ENCODE measurements at regions not wholly inside any gene's neighbourhood (a gene's known extent, or its start where the extent isn't known, plus 50 kb on each side); places are given as distances from the start of the nearest gene placed in this dataset.

DNA sequence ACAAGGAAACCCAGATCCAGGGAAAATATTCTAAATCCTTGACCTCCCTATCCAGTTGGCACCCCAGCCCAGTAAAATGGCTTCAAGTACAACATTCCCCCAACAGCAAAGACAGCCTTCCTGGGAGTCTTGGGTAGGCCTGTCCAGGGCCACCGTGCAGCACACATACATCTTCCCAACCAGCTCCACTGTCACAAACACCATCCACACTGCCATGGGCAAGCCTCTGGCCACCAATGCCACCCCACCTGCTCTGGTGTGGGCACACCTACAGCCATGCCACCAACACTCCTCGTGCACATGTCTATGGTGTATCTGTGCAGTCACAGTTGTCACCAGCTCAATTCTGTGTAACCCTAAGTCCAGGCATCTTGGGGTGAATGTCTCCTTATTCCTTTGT is 193.2 kb downstream of the DAD1 start:
- intact Hi-C loops (cut with DNase I) = no loop called here
- Histone ChIP-seq H3K9me3 (no peaks in the 10 kb centered on the region), H3K27ac (no peak overlapping the region), H3K27me3 (ENCODE audit: low read depth) (no peaks in the 10 kb centered on the region), H3K36me3 (no peaks in the 10 kb centered on the region), H3K4me3 (no peak overlapping the region), H3K4me1 (no peaks in the 10 kb centered on the region)
- TF ChIP-seq, protein P1, sequence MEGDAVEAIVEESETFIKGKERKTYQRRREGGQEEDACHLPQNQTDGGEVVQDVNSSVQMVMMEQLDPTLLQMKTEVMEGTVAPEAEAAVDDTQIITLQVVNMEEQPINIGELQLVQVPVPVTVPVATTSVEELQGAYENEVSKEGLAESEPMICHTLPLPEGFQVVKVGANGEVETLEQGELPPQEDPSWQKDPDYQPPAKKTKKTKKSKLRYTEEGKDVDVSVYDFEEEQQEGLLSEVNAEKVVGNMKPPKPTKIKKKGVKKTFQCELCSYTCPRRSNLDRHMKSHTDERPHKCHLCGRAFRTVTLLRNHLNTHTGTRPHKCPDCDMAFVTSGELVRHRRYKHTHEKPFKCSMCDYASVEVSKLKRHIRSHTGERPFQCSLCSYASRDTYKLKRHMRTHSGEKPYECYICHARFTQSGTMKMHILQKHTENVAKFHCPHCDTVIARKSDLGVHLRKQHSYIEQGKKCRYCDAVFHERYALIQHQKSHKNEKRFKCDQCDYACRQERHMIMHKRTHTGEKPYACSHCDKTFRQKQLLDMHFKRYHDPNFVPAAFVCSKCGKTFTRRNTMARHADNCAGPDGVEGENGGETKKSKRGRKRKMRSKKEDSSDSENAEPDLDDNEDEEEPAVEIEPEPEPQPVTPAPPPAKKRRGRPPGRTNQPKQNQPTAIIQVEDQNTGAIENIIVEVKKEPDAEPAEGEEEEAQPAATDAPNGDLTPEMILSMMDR (IDR thresholded peaks at IDR 0.05) = no peak
- DNase-seq (no peak), ATAC-seq (no peak)

DNA sequence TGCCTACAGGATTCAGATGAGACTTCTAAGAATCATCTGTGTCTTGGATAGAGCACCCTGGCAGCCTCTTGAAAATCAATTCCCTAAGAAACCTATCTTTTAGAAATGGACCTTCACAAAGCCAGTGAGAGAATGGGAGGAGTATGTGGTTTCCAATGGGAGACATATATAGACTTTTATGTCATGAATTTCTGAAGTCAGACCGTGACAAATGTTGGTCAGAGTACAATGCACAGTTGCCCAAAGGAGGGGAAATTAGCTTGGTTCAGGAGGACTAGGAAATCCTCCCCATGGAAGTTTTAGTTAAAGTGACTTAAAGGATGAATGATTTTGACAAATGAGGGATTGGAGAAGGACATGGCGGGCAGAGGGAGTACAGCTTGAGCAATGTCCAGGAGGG is 194.4 kb downstream of the DAD1 start:
- TF ChIP-seq, protein P1 (IDR thresholded peaks at IDR 0.05) = no peak
- H3K4me3 ChIP-seq = no peak overlapping the region
- intact Hi-C loops (cut with DNase I) = loop anchor here (5.0 kb wide), 1 partner anchor 78 kb away; no protein-coding TSS in a partner anchor

DNA sequence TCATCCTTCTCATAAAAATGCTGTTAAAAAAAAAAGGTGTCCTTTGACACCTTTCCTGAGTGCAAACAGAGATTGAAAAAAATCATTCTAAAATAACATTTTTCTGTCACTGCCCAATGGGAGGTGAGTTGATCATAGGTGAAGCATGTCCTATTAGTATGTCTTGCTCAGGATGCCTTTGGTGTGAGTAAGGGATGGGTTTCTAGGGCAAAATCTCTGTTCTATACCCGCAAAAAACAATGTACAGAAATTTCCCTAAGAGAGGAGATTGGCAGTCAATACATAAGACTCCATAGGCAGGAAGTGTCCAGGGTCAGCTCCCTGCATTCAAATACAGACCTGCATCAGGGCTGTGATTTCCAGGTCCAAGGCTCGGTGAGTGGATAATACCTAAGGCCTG is 195.2 kb downstream of the DAD1 start:
- Histone ChIP-seq H3K36me3 (no peaks in the 10 kb centered on the region), H3K4me3 (no peak overlapping the region), H3K4me1 (no peaks in the 10 kb centered on the region), H3K9me3 (no peaks in the 10 kb centered on the region), H3K27ac (no peak overlapping the region), H3K27me3 (ENCODE audit: low read depth) (no peaks in the 10 kb centered on the region)
- ATAC-seq (no peak), DNase-seq (no peak)
- TF ChIP-seq, protein P1 (IDR thresholded peaks at IDR 0.05) = no peak
- intact Hi-C loops (cut with DNase I) = loop anchor here (5.0 kb wide), 1 partner anchor 79 kb away; no protein-coding TSS in a partner anchor

More for the DNA sequence above, 194.4 kb downstream of the DAD1 start:
- no peak for ATAC-seq
- H3K27me3 ChIP-seq (ENCODE audit: low read depth) = no peaks in the 10 kb centered on the region
- no peaks in the 10 kb centered on the region for H3K9me3 ChIP-seq
- H3K36me3 ChIP-seq = no peaks in the 10 kb centered on the region
- no peak for DNase-seq
- no peak overlapping the region for H3K27ac ChIP-seq
- no peaks in the 10 kb centered on the region for H3K4me1 ChIP-seq

DNA sequence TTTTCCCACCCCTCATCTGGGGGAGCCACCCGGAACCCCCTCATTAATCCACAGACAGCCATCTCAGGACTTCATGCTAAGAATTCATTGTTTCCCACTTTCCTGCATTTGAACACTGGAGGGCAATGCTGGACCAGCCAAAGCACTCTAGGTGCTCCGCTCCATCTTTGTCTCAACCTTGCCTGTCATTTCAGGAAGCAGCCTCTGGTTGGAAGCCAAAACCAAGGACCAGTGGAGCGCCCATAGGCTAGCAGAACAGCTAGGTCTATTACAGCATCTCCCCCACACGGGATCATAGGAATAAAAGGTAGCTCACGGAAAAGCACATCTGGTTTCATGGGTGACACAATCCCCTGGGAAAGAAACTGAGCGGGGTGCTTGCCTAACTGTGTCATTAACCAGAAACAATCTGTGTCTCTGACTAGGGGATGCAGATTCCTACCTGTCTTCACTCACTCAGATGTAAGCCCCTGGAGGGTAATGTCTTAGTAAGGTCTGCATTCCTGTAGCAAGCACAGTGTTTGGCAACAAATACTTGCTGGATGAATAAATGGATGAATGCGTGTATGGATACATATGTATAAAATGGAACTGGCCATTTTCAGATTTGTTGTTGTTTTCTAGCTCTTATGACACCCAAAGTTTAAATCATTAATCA is 197.0 kb downstream of the DAD1 start:
- H3K36me3 ChIP-seq = no peaks in the 10 kb centered on the region
- TF ChIP-seq, protein P1 (IDR thresholded peaks at IDR 0.05) = peak; percentile 66
- peak; percentile 86 to 88 for ATAC-seq
- no peaks in the 10 kb centered on the region for H3K4me1 ChIP-seq
- peaks cover 4% of the 10 kb centered on the region for H3K27me3 ChIP-seq (ENCODE audit: low read depth)
- DNase-seq = peak; percentile 57
- intact Hi-C loops (cut with DNase I) = loop anchor here (5.0 kb wide), 1 partner anchor 80 kb away; no protein-coding TSS in a partner anchor
- H3K4me3 ChIP-seq = no peak overlapping the region
- H3K27ac ChIP-seq = no peak overlapping the region
- H3K9me3 ChIP-seq = no peaks in the 10 kb centered on the region

DNA sequence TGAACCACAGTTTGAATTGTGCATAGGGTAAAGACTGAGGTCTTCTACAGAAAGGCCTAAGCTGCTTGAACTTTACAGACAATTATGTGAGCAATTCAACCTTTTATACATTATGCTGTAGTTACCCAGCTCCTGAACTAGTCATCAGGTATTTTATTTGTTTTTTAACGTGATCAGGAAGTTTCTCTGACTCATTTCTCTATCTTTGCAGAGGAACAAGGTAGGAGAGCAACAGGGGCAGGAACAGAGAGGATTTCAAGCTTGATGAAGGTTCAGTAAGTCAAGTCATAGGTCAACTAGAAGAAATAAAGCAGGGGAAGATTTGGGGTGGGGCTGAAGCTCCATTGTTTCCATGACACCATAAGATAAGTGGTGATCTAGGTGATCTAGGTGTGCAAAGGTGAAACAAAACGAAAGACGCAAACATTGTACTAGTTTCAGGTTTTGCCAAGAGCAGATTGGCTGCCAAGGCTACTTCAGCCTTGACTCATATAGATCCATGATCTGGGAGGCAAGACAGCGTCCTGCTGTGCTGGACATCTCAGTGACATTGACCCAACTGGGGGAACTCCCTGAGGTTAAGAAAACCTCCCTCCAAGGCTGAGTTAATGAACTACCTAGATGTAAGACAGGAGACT is 198.1 kb downstream of the DAD1 start:
- Histone ChIP-seq H3K27ac (no peak overlapping the region), H3K36me3 (no peaks in the 10 kb centered on the region), H3K4me3 (no peak overlapping the region), H3K4me1 (no peaks in the 10 kb centered on the region), H3K27me3 (ENCODE audit: low read depth) (peaks cover 4% of the 10 kb centered on the region), H3K9me3 (no peaks in the 10 kb centered on the region)
- DNase-seq (no peak), ATAC-seq (no peak)
- intact Hi-C loops (cut with DNase I) = loop anchor here (5.0 kb wide), 1 partner anchor 81 kb away; no protein-coding TSS in a partner anchor
- TF ChIP-seq, protein P1 (IDR thresholded peaks at IDR 0.05) = no peak
